ENCODE measurements at regions not wholly inside any gene's neighbourhood (a gene's known extent, or its start where the extent isn't known, plus 50 kb on each side); places are given as distances from the start of the nearest gene placed in this dataset.

GRCh38 chr2:116319935-116320334, 1494.6 kb upstream of the DDX18 start:
- H3K4me3 ChIP-seq, result no peak overlapping the region
- no peak for DNase-seq
- H3K36me3 ChIP-seq, result no peaks in the 10 kb centered on the region
- no peaks in the 10 kb centered on the region for H3K9me3 ChIP-seq
- TF ChIP-seq CTCF (IDR thresholded peaks at IDR 0.05) (no peak), POLR2A (IDR thresholded peaks at IDR 0.05) (no peak)
- no peaks in the 10 kb centered on the region for H3K4me1 ChIP-seq
- H3K27ac ChIP-seq, result no peak overlapping the region
- no peaks in the 10 kb centered on the region for H3K27me3 ChIP-seq

GRCh38 chr2:116329280-116329679, 1485.2 kb upstream of the DDX18 start:
- no peaks in the 10 kb centered on the region for H3K27me3 ChIP-seq
- no peaks in the 10 kb centered on the region for H3K9me3 ChIP-seq
- H3K27ac ChIP-seq, result no peak overlapping the region
- DNase-seq, result no peak
- no peaks in the 10 kb centered on the region for H3K36me3 ChIP-seq
- H3K4me3 ChIP-seq, result no peak overlapping the region
- TF ChIP-seq POLR2A (IDR thresholded peaks at IDR 0.05) (no peak), CTCF (IDR thresholded peaks at IDR 0.05) (no peak)
- no peaks in the 10 kb centered on the region for H3K4me1 ChIP-seq

GRCh38 chr2:116340690-116341089, 1473.8 kb upstream of the DDX18 start:
- H3K36me3 ChIP-seq, result no peaks in the 10 kb centered on the region
- no peak overlapping the region for H3K27ac ChIP-seq
- DNase-seq, result no peak
- no peaks in the 10 kb centered on the region for H3K27me3 ChIP-seq
- H3K4me3 ChIP-seq, result no peak overlapping the region
- no peaks in the 10 kb centered on the region for H3K9me3 ChIP-seq
- no peaks in the 10 kb centered on the region for H3K4me1 ChIP-seq
- no peak for TF ChIP-seq POLR2A (IDR thresholded peaks at IDR 0.05)
- TF ChIP-seq CTCF (IDR thresholded peaks at IDR 0.05), result no peak

GRCh38 chr2:116366212-116366611, 1448.3 kb upstream of the DDX18 start:
- no peak overlapping the region for H3K4me3 ChIP-seq
- DNase-seq, result no peak
- TF ChIP-seq POLR2A (IDR thresholded peaks at IDR 0.05) (no peak), CTCF (IDR thresholded peaks at IDR 0.05) (no peak)
- no peaks in the 10 kb centered on the region for H3K4me1 ChIP-seq
- no peaks in the 10 kb centered on the region for H3K9me3 ChIP-seq
- no peak overlapping the region for H3K27ac ChIP-seq
- no peaks in the 10 kb centered on the region for H3K27me3 ChIP-seq
- no peaks in the 10 kb centered on the region for H3K36me3 ChIP-seq

- no peaks in the 10 kb centered on the region for H3K27me3 ChIP-seq
- H3K9me3 ChIP-seq, result no peaks in the 10 kb centered on the region
- H3K4me3 ChIP-seq, result no peak overlapping the region
- DNase-seq, result no peak
- H3K36me3 ChIP-seq, result no peaks in the 10 kb centered on the region
- H3K4me1 ChIP-seq, result no peaks in the 10 kb centered on the region
- TF ChIP-seq POLR2A (IDR thresholded peaks at IDR 0.05) (no peak), CTCF (IDR thresholded peaks at IDR 0.05) (no peak)
- no peak overlapping the region for H3K27ac ChIP-seq
Measured at GRCh38 chr2:116378786-116379185, 1435.7 kb upstream of the DDX18 start.

- H3K9me3 ChIP-seq, result peaks cover 0 to 4% (median 0%) of the 10 kb centered on the region in 4 donors
- no peaks in the 10 kb centered on the region for H3K4me1 ChIP-seq
- TF ChIP-seq POLR2A (IDR thresholded peaks at IDR 0.05) (no peak), CTCF (IDR thresholded peaks at IDR 0.05) (no peak)
- H3K27me3 ChIP-seq, result no peaks in the 10 kb centered on the region
- H3K36me3 ChIP-seq, result no peaks in the 10 kb centered on the region
- DNase-seq, result no peak
- no peak overlapping the region for H3K27ac ChIP-seq
- no peak overlapping the region for H3K4me3 ChIP-seq
Measured at GRCh38 chr2:116411211-116411610, 1403.3 kb upstream of the DDX18 start.
